Effector memory CD4-positive, alpha-beta T cell (primary cell): ENCODE measurements at regions not wholly inside any gene's neighbourhood (a gene's known extent, or its start where the extent isn't known, plus 50 kb on each side); places are given as distances from the start of the nearest gene placed in this dataset.

Source experiments
- DNase-seq, 3 donors: peaks; one replicate each; pipeline ENCODE4 v3.0.0-alpha.2; 2020
- H3K27ac ChIP-seq: 2 replicates; pipeline ENCODE4 v1.7.0; 2013; ENCODE audit warnings: mild to moderate bottlenecking, low read length, moderate library complexity; ENCODE audit not compliant: insufficient read depth, poor library complexity, severe bottlenecking
- H3K27me3 ChIP-seq: replicated peaks from 2 replicates; pipeline ENCODE4 v1.7.0; 2013; ENCODE audit warnings: mild to moderate bottlenecking, low read length; ENCODE audit not compliant: insufficient read depth, control insufficient read depth, poor library complexity, severe bottlenecking
- H3K36me3 ChIP-seq: 2 replicates; pipeline ENCODE4 v1.7.0; 2013; ENCODE audit warnings: mild to moderate bottlenecking, low read length, moderate library complexity; ENCODE audit not compliant: control insufficient read depth, insufficient read depth
- H3K4me1 ChIP-seq: 2 replicates; pipeline ENCODE4 v1.7.0; 2013; ENCODE audit warnings: low read length, mild to moderate bottlenecking; ENCODE audit not compliant: control insufficient read depth, insufficient read depth, poor library complexity, severe bottlenecking
- H3K4me3 ChIP-seq: 2 replicates; pipeline ENCODE4 v1.7.0; 2013; ENCODE audit warnings: low read length, low read depth, mild to moderate bottlenecking; ENCODE audit not compliant: insufficient read depth, poor library complexity, severe bottlenecking
- H3K9me3 ChIP-seq: 2 replicates; pipeline ENCODE4 v1.7.0; 2013; ENCODE audit warnings: mild to moderate bottlenecking, low read length, moderate library complexity; ENCODE audit not compliant: control insufficient read depth

DNA sequence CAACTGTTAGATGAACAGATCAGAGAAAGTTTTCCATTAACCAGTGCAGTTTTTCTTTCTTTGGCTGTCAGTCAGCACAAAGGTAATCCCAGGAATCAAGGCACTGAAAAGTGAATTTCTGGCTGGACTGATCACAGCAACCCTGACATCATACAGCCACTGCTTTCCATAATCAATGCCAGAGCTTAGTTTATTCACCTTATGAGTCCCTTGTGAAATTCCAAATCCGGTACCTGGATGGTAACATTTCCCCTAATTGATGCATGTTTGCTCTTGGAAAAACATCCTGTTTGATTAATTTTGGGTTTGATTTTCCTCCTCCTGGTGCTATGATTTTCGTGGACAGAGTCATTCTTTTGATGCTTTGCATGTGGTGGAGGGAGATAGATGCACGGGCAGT is 319.8 kb downstream of the INSC start:
- no peak overlapping the region for H3K27ac ChIP-seq
- no peaks in the 10 kb centered on the region for H3K9me3 ChIP-seq
- no peaks in the 10 kb centered on the region for H3K4me1 ChIP-seq
- no peak overlapping the region for H3K4me3 ChIP-seq
- DNase-seq: no peak
- no peaks in the 10 kb centered on the region for H3K36me3 ChIP-seq
- no peaks in the 10 kb centered on the region for H3K27me3 ChIP-seq

DNA sequence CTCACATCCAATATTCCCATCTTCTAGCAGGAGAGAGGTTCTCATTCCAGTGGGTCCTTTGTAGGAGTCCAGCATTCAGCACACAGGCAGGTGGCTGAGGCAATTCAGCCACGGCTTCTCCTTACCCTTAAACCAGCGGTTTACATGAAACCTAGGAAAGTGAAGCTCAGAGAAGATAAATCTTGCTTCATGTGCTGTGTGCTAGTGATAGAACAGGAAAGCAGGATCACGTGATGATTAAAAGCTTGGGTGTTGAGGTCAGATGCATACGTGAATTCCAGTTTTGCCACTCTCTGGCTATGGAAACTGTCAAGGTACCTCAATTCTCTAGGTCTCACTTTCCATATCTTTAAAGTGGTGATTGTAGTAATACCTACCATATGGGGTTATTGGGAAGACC is 331.6 kb downstream of the INSC start:
- DNase-seq: no peak
- no peaks in the 10 kb centered on the region for H3K9me3 ChIP-seq
- no peak overlapping the region for H3K4me3 ChIP-seq
- H3K4me1 ChIP-seq: no peaks in the 10 kb centered on the region
- H3K36me3 ChIP-seq: no peaks in the 10 kb centered on the region
- no peaks in the 10 kb centered on the region for H3K27me3 ChIP-seq
- H3K27ac ChIP-seq: no peak overlapping the region

DNA sequence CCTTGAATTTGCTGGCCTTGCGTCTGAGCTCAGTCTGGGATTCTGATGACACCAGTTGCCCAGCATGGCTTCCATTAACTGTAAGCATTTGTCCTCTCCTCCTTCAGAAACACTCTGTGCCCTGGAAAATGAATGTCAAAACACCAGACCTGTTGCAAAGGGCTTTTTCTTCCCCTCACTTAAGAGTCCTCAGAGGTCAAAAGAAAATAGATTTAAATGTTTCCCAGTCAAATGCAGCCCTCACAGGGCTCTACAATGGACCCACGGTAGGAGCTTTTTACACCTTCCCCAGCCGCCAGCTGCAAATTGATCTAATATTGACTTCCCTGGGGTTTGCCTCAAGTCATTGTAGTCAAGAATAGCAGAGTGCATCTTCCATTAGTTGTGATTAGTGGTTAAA is 332.2 kb downstream of the INSC start:
- H3K4me3 ChIP-seq: no peak overlapping the region
- H3K4me1 ChIP-seq: no peaks in the 10 kb centered on the region
- H3K27ac ChIP-seq: no peak overlapping the region
- H3K9me3 ChIP-seq: no peaks in the 10 kb centered on the region
- no peaks in the 10 kb centered on the region for H3K27me3 ChIP-seq
- DNase-seq: no peak
- H3K36me3 ChIP-seq: no peaks in the 10 kb centered on the region

DNA sequence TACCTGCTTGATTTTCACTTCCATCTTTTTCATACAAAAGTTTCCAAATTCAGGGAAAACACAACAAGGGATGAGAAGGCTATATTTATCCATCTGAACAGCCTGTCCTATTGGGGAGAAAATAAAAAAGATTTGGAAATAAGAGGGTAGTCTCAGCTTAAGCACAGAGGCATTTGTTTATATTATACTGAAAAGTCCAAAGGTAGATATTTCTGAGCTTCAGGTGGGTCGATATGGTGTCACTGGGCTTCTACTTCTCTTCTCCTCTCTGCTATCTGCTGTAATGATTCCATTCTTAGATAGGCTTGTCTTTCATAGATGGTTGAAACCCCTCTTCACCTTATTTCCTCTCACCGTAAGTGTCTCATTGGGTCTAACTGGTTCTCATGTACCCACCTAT is 337.0 kb downstream of the INSC start:
- H3K4me1 ChIP-seq: no peaks in the 10 kb centered on the region
- DNase-seq: no peak
- H3K4me3 ChIP-seq: no peak overlapping the region
- H3K27me3 ChIP-seq: no peaks in the 10 kb centered on the region
- H3K36me3 ChIP-seq: no peaks in the 10 kb centered on the region
- no peak overlapping the region for H3K27ac ChIP-seq
- H3K9me3 ChIP-seq: no peaks in the 10 kb centered on the region

DNA sequence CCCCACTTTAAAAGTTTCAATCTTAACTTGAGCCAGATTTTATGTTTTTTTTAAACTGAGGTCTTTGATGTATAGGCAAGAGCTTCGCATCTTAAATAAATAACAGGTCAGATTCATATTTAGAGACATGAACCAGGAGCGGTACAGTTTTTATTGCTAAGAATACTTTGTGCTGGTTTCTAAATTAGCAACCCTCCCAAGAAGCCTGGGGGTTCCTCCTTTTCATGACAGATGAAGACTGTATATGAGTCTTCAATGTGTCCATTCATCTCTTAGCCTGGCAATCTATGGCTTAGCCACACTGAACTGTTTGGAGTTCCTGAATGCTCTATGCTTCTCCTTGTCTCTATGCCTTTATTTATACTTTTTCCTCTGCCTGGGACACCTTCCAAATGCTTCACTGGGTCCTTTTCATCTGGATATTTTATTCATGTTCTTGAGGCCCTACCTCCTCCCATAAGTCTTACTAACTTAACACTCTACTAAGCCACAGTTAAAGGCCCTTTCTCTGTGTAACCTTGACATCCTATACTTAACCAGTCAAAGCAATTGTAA is 338.6 kb downstream of the INSC start:
- Histone ChIP-seq H3K27me3 (no peaks in the 10 kb centered on the region), H3K4me3 (no peak overlapping the region), H3K9me3 (no peaks in the 10 kb centered on the region), H3K27ac (no peak overlapping the region), H3K4me1 (no peaks in the 10 kb centered on the region), H3K36me3 (no peaks in the 10 kb centered on the region)
- no peak for DNase-seq

DNA sequence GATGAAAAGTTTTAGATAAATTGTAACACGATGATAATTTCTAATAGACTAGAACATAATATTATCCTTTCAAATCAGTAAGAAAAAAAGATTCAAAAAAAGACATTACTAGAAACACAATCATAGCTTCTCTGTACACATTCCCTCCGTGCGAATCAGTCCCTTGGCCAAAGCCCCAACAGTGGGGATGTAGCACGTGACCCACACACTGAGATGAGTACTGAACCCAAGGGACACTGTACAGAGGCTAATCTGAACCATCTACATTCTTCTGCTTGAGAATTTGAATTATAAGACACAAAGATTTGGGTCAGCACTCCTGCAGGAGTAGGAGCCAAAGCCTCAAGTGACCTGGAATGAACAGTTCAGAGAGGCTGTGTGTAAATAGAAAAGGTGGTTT is 353.7 kb downstream of the INSC start:
- Histone ChIP-seq H3K36me3 (no peaks in the 10 kb centered on the region), H3K4me3 (no peak overlapping the region), H3K27me3 (no peaks in the 10 kb centered on the region), H3K4me1 (no peaks in the 10 kb centered on the region), H3K27ac (no peak overlapping the region), H3K9me3 (no peaks in the 10 kb centered on the region)
- DNase-seq: no peak

DNA sequence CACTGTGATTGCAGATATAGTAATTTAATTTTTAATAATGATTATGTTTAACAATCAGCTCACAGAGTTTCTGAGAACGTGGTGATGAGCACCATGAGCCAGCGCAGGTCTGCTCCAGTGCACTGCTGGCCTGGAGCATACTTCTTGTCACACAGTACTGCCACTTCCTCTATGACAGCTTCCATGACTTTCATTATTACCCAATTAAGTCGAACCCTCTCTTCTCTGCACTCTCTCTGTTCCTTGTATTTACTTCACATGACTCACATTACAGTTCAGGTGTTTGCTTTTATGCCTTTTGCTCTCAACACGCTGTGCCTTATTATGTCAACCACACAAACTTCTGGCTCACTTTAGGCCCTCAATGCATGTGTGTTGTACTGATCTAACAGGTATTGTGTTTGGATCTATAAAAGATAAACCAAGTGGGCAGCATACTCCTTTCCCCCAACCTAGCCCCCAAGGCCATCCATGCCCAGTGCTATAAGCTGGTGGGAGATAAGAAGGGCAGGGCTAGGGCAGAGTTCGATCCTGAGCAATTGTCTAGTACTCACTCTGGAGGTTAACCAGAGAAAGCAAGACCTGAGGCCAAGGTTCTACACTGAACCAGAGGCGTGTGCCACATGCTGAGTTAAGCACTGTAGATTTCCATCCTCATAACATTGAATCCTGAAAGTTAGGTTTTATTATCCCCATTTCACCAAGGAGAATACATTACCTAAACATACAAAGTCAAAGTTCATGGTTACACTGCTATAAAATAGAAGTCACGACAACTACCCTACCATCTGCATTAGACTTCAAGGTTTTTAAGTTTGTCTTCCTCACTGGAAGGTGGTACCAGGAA is 356.5 kb downstream of the INSC start:
- H3K9me3 ChIP-seq: no peaks in the 10 kb centered on the region
- H3K27ac ChIP-seq: no peak overlapping the region
- H3K4me1 ChIP-seq: no peaks in the 10 kb centered on the region
- DNase-seq: no peak
- no peaks in the 10 kb centered on the region for H3K27me3 ChIP-seq
- H3K36me3 ChIP-seq: no peaks in the 10 kb centered on the region
- no peak overlapping the region for H3K4me3 ChIP-seq

DNA sequence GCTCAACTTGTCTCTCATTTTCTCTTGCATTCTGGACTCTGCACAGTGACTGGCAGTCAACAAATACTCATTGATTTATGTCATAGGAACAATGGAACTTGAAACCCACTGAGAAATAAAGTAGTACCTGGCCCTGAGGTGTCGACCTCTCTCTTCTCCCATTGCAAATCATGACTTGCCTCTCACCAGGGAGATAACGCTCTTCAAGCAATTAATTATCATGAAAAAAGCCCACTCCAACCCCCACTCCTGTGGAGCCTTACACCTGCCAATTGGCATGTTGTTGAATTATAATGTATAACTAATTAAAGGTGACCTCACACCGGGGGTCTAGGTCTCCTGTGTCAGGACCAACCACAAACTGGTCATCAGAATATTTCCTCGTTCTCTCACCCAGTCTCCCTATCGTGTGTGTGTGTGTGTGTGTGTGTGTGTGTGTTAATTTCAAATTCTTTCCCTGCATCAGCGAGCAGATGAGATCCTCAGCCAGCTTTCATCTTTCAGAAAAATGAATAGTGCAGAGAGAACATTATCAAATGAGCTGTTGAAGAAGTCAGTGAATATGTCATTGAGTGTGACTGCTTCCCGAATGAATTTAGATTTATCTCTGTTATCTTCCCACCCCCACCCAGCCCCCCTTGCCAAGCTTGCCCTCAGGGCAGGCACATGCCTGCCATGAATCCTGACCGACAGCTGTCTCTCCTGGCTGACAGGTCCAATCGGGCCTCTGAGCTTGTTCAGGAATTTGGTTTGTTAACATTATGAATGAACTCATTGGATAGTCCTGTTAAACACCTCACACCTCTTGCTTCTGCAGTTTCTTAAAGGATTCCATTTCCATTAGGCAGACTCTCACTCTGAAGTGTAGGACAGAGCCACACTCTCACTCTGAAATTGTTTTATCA is 357.4 kb downstream of the INSC start:
- DNase-seq: no peak
- H3K27me3 ChIP-seq: no peaks in the 10 kb centered on the region
- H3K9me3 ChIP-seq: no peaks in the 10 kb centered on the region
- H3K4me1 ChIP-seq: no peaks in the 10 kb centered on the region
- no peak overlapping the region for H3K4me3 ChIP-seq
- no peaks in the 10 kb centered on the region for H3K36me3 ChIP-seq
- no peak overlapping the region for H3K27ac ChIP-seq

DNA sequence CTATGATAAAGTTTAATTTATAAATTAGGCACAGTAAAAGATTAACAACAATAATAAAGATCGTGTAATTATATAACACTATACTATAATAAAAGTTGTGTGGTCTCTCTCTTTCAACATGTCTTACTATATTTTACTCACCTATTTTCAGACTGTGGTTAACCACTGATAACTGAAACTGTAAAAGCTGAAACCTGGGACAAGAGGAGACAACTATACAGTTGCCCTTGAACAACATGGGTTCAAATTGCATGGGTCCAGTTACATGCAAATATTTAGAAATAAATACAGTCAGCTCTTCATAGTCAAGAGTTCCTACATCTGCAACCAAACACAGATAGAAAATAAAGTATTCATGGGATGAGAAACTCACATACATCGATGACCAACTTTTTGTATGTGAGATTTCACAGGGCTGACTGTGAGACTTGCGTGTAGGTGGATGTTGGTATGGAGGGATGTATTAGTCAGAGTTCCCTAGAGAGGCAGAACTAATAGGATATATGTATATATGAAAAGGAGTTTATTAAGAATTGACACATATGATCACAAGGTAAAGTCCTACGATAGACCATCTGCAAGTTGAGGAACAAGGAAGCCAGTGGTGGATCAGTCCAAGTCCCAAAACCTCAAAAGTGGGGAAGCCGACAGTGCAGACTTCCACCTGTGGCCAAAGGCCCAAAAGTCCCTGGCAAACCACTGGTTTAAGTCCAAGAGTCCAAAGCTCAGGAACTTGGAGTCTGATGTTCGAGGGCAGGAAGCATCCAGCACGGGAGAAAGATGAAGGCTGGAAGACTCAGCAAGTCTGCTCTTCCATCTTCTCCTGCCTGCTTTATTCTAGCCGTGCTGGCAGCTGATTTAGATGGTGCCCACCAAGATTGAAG is 359.5 kb downstream of the INSC start:
- Histone ChIP-seq H3K4me3 (no peak overlapping the region), H3K27ac (no peak overlapping the region), H3K36me3 (no peaks in the 10 kb centered on the region), H3K4me1 (no peaks in the 10 kb centered on the region), H3K27me3 (no peaks in the 10 kb centered on the region), H3K9me3 (no peaks in the 10 kb centered on the region)
- no peak for DNase-seq
